Activated T-cell treated with anti-CD3 and anti-CD28 coated beads, Interleukin-2, amount 50 U/mL, for 4 hours (primary cell): ENCODE measurements at regions not wholly inside any gene's neighbourhood (a gene's known extent, or its start where the extent isn't known, plus 50 kb on each side); places are given as distances from the start of the nearest gene placed in this dataset.

Experiments
- ATAC-seq, 2 donors: fragments of 200-7000 bp; cut with Tn5 transposase; one replicate each; pipeline ENCODE4 v1.10.0; 2021
- DNase-seq: peaks from one replicate; pipeline ENCODE4 v3.0.0-alpha.2; 2020
- H3K27me3 Mint-ChIP-seq: one replicate; pipeline ENCODE4 v1.8.0; 2021; ENCODE audit warnings: low read depth, mixed read lengths
- H3K36me3 Mint-ChIP-seq: one replicate; pipeline ENCODE4 v1.8.0; 2022; ENCODE audit warnings: mixed read lengths; ENCODE audit not compliant: insufficient read depth
- H3K4me1 Mint-ChIP-seq: one replicate; pipeline ENCODE4 v1.8.0; 2021; ENCODE audit warnings: low read depth, mixed read lengths
- H3K4me3 Mint-ChIP-seq: one replicate; pipeline ENCODE4 v1.8.0; 2021; ENCODE audit warnings: mild to moderate bottlenecking, moderate library complexity, mixed read lengths
- H3K9me3 Mint-ChIP-seq: one replicate; pipeline ENCODE4 v1.8.0; 2021; ENCODE audit warnings: mixed read lengths

DNA sequence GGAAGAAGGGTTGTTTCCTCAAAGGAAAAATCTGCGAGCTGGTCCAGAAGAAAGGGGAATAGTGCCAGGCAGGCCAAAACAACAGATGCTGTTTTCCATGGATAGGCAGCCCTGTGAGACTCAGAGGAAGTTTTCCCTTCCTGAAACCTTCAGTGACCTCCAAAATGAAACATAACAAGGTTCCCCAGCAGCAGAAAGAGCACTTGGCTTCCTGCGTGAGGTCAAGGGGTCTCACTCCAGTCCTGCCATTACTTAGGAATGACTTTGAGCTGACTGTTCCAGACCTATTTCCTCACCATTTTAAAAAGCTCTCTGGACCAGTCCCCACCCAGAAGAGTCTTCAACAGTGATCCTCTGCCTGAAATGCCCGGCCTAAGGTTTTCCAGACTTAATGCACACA lies 104.6 kb upstream of the IPO5 start:
- H3K9me3 Mint-ChIP-seq, result no peaks in the 10 kb centered on the region
- ATAC-seq (no peak), DNase-seq (no peak)

GRCh38 chr13:97849305-97849704 lies 104.2 kb upstream of the IPO5 start:
- DNase-seq (no peak), ATAC-seq (no peak)
- Mint-ChIP-seq H3K27me3 (peaks cover 13% of the 10 kb centered on the region), H3K4me1 (no peaks in the 10 kb centered on the region), H3K36me3 (no peaks in the 10 kb centered on the region), H3K4me3 (no peak overlapping the region), H3K9me3 (no peaks in the 10 kb centered on the region)

More for the DNA sequence above, 104.6 kb upstream of the IPO5 start:
- peaks cover 17% of the 10 kb centered on the region for H3K27me3 Mint-ChIP-seq
- H3K4me1 Mint-ChIP-seq, result no peaks in the 10 kb centered on the region
- H3K4me3 Mint-ChIP-seq, result no peak overlapping the region
- H3K36me3 Mint-ChIP-seq, result no peaks in the 10 kb centered on the region

DNA sequence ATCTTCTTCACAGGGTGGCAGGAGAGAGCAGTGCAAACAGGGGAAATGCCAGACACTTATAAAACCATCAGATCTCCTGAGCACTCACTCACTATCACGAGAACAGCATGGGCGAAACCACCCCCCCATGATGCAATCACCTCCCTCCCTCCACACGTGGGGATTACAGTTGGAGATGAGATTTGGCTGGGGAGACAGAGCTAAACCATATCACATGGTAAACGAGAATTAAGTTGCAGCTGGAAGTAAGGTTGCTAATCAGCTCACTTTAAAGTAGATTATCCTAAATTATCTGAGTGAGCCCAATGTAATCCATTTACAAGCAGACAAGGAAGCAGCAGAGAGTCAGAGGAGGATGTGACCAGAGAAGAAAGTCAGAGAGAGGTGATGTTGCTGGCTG lies 102.2 kb upstream of the IPO5 start:
- DNase-seq (no peak), ATAC-seq (no peak)
- H3K9me3 Mint-ChIP-seq, result no peaks in the 10 kb centered on the region
- no peak overlapping the region for H3K4me3 Mint-ChIP-seq
- no peaks in the 10 kb centered on the region for H3K36me3 Mint-ChIP-seq
- H3K4me1 Mint-ChIP-seq, result no peaks in the 10 kb centered on the region
- peaks cover 12% of the 10 kb centered on the region for H3K27me3 Mint-ChIP-seq

DNA sequence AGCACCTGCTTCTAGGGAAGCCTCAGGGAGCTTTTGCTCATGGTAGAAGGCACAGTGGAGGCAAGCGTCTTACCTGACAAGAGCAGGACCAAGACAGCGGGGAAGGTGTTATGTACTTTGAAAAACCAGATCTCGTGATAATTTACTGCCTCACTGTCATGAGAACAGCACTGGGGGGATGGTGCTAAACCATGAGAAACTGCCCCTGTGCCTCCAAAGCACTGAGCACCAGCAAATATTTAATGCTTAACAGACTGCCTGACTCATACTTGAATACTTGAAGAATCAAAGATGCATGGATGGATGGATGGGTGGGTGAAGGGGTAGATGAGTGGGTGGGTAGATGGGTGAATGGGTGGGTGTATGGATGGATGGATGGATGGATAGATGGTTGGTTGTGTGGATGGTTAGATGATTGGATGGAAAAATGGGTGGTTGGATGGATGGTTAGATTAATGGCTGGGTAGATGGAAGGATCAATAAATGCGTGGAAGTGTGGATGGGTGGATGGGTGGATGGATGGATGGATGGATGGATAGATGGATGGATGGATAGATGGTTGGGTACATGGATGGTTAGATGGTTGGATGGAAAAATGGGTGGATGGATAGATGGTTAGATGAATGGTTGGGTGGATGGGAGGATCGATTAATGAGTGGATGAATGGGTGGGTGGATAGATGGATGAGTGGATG lies 101.1 kb upstream of the IPO5 start:
- Mint-ChIP-seq H3K9me3 (no peaks in the 10 kb centered on the region), H3K4me1 (no peaks in the 10 kb centered on the region), H3K27me3 (peaks cover 12% of the 10 kb centered on the region), H3K4me3 (no peak overlapping the region), H3K36me3 (no peaks in the 10 kb centered on the region)
- no peak for DNase-seq
- ATAC-seq, result no peak

GRCh38 chr13:97853550-97853949 lies 99.9 kb upstream of the IPO5 start:
- Mint-ChIP-seq H3K4me1 (no peaks in the 10 kb centered on the region), H3K27me3 (peaks cover 12% of the 10 kb centered on the region), H3K9me3 (no peaks in the 10 kb centered on the region), H3K36me3 (no peaks in the 10 kb centered on the region), H3K4me3 (no peak overlapping the region)
- ATAC-seq (no peak), DNase-seq (no peak)

DNA sequence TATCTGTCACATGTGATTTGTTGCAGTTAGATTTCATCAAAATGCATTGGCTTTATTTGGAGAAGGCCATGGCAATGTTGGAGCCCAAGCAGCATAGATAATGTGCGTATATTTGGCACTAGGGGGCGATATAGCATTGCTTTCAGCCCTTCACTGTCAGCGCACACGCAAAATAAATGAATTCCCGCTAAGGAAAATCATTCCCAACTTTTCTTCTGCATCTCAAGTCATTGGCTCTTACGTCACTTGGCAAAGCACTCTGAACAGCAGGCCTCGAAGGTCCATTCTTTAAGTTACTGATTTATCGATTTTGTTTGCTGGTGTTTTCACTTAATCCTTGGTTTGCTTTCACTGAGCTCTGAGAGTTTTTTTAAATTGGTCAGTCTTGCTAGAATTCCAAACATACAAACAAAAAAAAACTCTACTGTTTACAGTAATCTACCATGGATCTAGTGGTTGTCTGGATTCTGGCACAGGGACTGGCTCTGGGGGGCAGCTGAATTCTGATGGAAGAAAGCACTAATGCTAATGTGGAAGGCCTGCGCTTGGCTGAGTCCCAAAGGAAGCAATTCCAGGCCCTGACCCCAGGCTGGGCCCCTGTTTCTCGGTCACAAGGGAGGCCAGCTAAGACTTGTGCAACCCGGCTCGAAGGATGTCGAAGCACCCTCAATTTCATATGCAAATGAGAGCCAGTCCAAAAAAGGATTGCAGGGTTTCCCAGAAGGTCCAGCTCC lies 97.7 kb upstream of the IPO5 start:
- DNase-seq (no peak), ATAC-seq (peak in 1 of 2 donors; percentile 67)
- no peaks in the 10 kb centered on the region for H3K9me3 Mint-ChIP-seq
- H3K36me3 Mint-ChIP-seq, result no peaks in the 10 kb centered on the region
- no peak overlapping the region for H3K4me3 Mint-ChIP-seq
- no peaks in the 10 kb centered on the region for H3K4me1 Mint-ChIP-seq
- H3K27me3 Mint-ChIP-seq, result peaks cover 3% of the 10 kb centered on the region

GRCh38 chr13:97856304-97856675 lies 97.2 kb upstream of the IPO5 start:
- Mint-ChIP-seq H3K9me3 (no peaks in the 10 kb centered on the region), H3K4me1 (no peaks in the 10 kb centered on the region), H3K27me3 (peaks cover 3% of the 10 kb centered on the region), H3K36me3 (no peaks in the 10 kb centered on the region), H3K4me3 (no peak overlapping the region)
- no peak for ATAC-seq
- DNase-seq, result no peak

DNA sequence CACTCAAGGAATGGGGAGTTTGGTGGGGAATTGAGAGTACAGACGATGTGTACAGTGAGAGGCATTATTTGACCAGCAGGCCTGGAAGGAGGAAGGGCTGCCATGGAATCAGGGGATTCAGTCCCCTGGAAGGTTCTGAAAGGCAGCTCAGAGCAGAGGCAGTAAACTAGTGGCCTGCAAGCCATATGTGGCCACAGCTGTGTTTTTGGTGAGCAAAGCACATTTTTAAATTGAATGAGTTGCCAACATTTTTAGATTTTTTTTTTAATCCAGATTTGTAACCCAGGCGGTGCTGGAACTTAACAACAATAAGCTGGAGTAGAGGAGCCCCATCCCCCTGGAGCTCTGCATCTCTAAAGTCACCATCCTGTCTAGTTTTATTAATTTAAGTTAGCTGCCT lies 95.3 kb upstream of the IPO5 start:
- Mint-ChIP-seq H3K27me3 (peaks cover 3% of the 10 kb centered on the region), H3K9me3 (no peaks in the 10 kb centered on the region), H3K4me1 (no peaks in the 10 kb centered on the region), H3K36me3 (no peaks in the 10 kb centered on the region), H3K4me3 (no peak overlapping the region)
- DNase-seq (no peak), ATAC-seq (no peak)

GRCh38 chr13:97866346-97866745 lies 87.1 kb upstream of the IPO5 start:
- H3K9me3 Mint-ChIP-seq, result no peaks in the 10 kb centered on the region
- no peak overlapping the region for H3K4me3 Mint-ChIP-seq
- H3K27me3 Mint-ChIP-seq, result peaks cover 7% of the 10 kb centered on the region
- ATAC-seq (no peak), DNase-seq (no peak)
- H3K36me3 Mint-ChIP-seq, result no peaks in the 10 kb centered on the region
- H3K4me1 Mint-ChIP-seq, result no peaks in the 10 kb centered on the region

GRCh38 chr13:97866751-97867150 lies 86.7 kb upstream of the IPO5 start:
- Mint-ChIP-seq H3K27me3 (peaks cover 7% of the 10 kb centered on the region), H3K9me3 (no peaks in the 10 kb centered on the region), H3K4me1 (no peaks in the 10 kb centered on the region), H3K4me3 (no peak overlapping the region), H3K36me3 (no peaks in the 10 kb centered on the region)
- ATAC-seq, result no peak
- no peak for DNase-seq

- Mint-ChIP-seq H3K4me1 (no peaks in the 10 kb centered on the region), H3K27me3 (peaks cover 2% of the 10 kb centered on the region), H3K9me3 (no peaks in the 10 kb centered on the region), H3K36me3 (no peaks in the 10 kb centered on the region), H3K4me3 (no peak overlapping the region)
- DNase-seq (no peak), ATAC-seq (no peak)
Measured at GRCh38 chr13:97873398-97873797, 80.1 kb upstream of the IPO5 start.

- Mint-ChIP-seq H3K4me3 (no peak overlapping the region), H3K36me3 (no peaks in the 10 kb centered on the region), H3K27me3 (peaks cover 2% of the 10 kb centered on the region), H3K4me1 (no peaks in the 10 kb centered on the region), H3K9me3 (no peaks in the 10 kb centered on the region)
- DNase-seq (no peak), ATAC-seq (no peak)
Measured at GRCh38 chr13:97875218-97875617, 78.3 kb upstream of the IPO5 start.

GRCh38 chr13:97875911-97876310 lies 77.6 kb upstream of the IPO5 start:
- Mint-ChIP-seq H3K4me1 (no peaks in the 10 kb centered on the region), H3K27me3 (peaks cover 7% of the 10 kb centered on the region), H3K4me3 (no peak overlapping the region), H3K36me3 (no peaks in the 10 kb centered on the region), H3K9me3 (no peaks in the 10 kb centered on the region)
- DNase-seq (no peak), ATAC-seq (no peak)

DNA sequence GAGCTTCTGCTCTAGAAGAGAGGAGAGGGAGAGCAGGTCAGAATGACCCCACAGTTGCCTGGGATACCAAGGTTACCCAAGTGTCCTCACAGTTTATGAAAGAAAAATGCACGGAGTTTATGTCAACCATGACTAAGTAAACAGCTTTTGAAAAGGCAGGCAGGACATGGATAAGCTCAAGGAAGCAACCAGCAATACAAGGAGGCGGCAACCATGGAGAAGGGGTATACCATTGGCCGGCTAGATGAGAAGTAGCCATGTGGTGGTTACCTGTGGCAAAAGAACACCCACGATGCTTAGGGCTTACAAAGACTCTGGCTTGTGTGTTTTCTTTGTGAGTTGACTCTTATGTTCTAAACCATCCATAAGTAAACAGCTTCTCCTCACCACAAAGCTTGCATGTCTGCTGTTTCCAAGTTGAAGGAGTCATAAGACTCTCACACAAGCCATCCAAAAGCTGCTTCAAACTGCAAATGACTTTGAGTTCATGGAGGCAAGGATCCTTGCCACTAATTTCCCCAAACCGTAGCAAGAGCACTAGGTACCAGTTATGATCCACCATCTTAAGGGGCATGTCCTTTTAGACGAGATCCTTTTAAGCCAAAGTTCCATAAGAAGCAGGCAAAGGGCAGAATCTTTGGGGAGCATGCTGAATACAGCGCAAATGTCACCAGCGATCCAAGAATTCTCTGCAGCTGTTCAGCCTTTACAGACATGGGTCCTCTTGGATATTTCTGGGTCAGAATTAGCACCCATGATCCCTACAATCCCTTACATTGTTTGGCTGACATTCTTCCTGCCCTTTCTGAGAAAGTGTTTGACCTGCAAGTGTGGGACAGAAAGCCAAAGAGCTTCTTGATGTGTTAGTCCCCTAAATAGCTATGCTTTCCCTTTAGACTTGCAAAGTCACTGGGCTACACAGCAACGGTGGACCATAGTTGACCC lies 74.8 kb upstream of the IPO5 start:
- ATAC-seq (no peak), DNase-seq (no peak)
- Mint-ChIP-seq H3K9me3 (no peaks in the 10 kb centered on the region), H3K27me3 (peaks cover 21% of the 10 kb centered on the region), H3K36me3 (no peaks in the 10 kb centered on the region), H3K4me1 (no peaks in the 10 kb centered on the region), H3K4me3 (no peak overlapping the region)
